K562 (cell line): ENCODE measurements at regions not wholly inside any gene's neighbourhood (a gene's known extent, or its start where the extent isn't known, plus 50 kb on each side); places are given as distances from the start of the nearest gene placed in this dataset.
A peak's percentile ranks its signal among the peaks of the same experiment; 100 is the strongest.

Experiments used
- ATAC-seq: fragments of 200-7000 bp; cut with Tn5 transposase; 3 replicates; pipeline ENCODE4 v1.9.1; 2020; ENCODE audit warnings: moderate library complexity
- BruUV-seq: library from RNA; stranded (reverse); fragments of 400-500 nt; replicated peaks from 2 replicates; lab custom pipeline; 2021; lab: Mats Ljungman, UMichigan
- CTCF ChIA-PET: fragments of 300-600 bp; formaldehyde crosslinking; extraction: SDS; loops from one replicate; lab custom pipeline; 2021; ENCODE audit warnings: low intra/inter-chr PET ratio; lab: Yijun Ruan, JAX
- POLR2A ChIA-PET: fragments of 300-600, 350-650 bp; sonication (Branson Sonifier 250); formaldehyde crosslinking; extraction: SDS; loops from one replicate; lab custom pipeline; 2021; ENCODE audit warnings: antibody characterized with exemption, inconsistent platforms; lab: Yijun Ruan, JAX
- DNase-seq, 4 experiments: peaks; one replicate each; pipeline versions ENCODE4 v3.0.0 to v3.0.0-alpha.2; 2011 to 2018; ENCODE audit warnings: low spot score in 3 of 4, mixed read lengths in 3 of 4; ENCODE audit errors: extremely low read depth in 1 of 4
- FAIRE-seq: peaks from 2 replicates; lab custom pipeline; 2011; peaks lifted over from hg19 to GRCh38; lab: Jason Lieb, UNC
- H2AFZ ChIP-seq: 2 replicates; pipeline ENCODE4 v1.6.0; 2011; ENCODE audit warnings: low read depth, low read length, control low read depth, inconsistent platforms
- H3K27ac ChIP-seq: fragments of 200-600 bp; 3 replicates; pipeline ENCODE4 v1.8.0; 2011; ENCODE audit warnings: low read depth, mild to moderate bottlenecking, control low read depth, inconsistent platforms, low read length, moderate library complexity, mixed read lengths; ENCODE audit errors: extremely low read depth
- H3K27me3 ChIP-seq, 2 experiments: fragments of 300-600 bp in 1 of 2; 2 replicates in 1 of 2; 3 replicates in 1 of 2; pipeline versions ENCODE4 v1.6.0 to v1.8.0; 2011; ENCODE audit warnings: inconsistent platforms in 2 of 2, low read length in 2 of 2, mild to moderate bottlenecking in 1 of 2, mixed read lengths in 1 of 2, moderate library complexity in 1 of 2; ENCODE audit not compliant: control insufficient read depth in 2 of 2, insufficient read depth in 2 of 2
- H3K36me3 ChIP-seq: fragments of 300-600 bp; 3 replicates; pipeline ENCODE4 v1.8.0; 2011; ENCODE audit warnings: mild to moderate bottlenecking, low read length, inconsistent platforms; ENCODE audit not compliant: control insufficient read depth, insufficient read depth
- H3K4me1 ChIP-seq, 2 experiments: fragments of 200-600 bp in 1 of 2; replicated peaks in 1 of 2; 2 replicates in 1 of 2; 3 replicates in 1 of 2; pipeline versions ENCODE4 v1.5.1 to v1.8.0; 2011; ENCODE audit warnings: inconsistent platforms in 2 of 2, low read length in 2 of 2, mild to moderate bottlenecking in 1 of 2, mixed read lengths in 1 of 2, moderate library complexity in 1 of 2; ENCODE audit not compliant: control insufficient read depth in 2 of 2, insufficient read depth in 2 of 2
- H3K4me2 ChIP-seq: 2 replicates; pipeline ENCODE4 v1.6.1; 2011; ENCODE audit warnings: low read length, control low read depth, inconsistent platforms, mixed read lengths; ENCODE audit not compliant: insufficient read depth
- H3K4me3 ChIP-seq: fragments of 200-600 bp; sonication (generic), shearing (Covaris generic); 2 replicates; pipeline ENCODE4 v1.5.1; 2016; ENCODE audit warnings: control low read depth, inconsistent platforms
- H3K79me2 ChIP-seq: fragments of 200-600 bp; 3 replicates; pipeline ENCODE4 v1.8.0; 2011; ENCODE audit warnings: low read length, inconsistent platforms; ENCODE audit not compliant: control insufficient read depth, insufficient read depth
- H3K9ac ChIP-seq, 2 experiments: 2 replicates each; pipeline versions ENCODE4 v1.6.0 to v1.6.1; 2011; ENCODE audit warnings: low read depth in 2 of 2, low read length in 2 of 2, control low read depth in 1 of 2, inconsistent platforms in 1 of 2, mild to moderate bottlenecking in 1 of 2, mixed read lengths in 1 of 2; ENCODE audit not compliant: insufficient read depth in 1 of 2
- H3K9me1 ChIP-seq: one replicate; pipeline ENCODE4 v1.6.0; 2011; ENCODE audit warnings: inconsistent platforms, mild to moderate bottlenecking, low read length, moderate library complexity; ENCODE audit not compliant: control insufficient read depth, insufficient read depth
- H3K9me3 ChIP-seq: replicated peaks from 2 replicates; pipeline ENCODE4 v1.5.1; 2011; ENCODE audit warnings: low read depth, low read length, inconsistent platforms; ENCODE audit not compliant: control insufficient read depth, insufficient read depth
- H4K20me1 ChIP-seq: replicated peaks from 2 replicates; pipeline ENCODE4 v1.6.1; 2011; ENCODE audit warnings: low read length, inconsistent platforms, mixed read lengths; ENCODE audit not compliant: control insufficient read depth, insufficient read depth
- ATF7 ChIP-seq: fragments of 450-650 bp; IDR thresholded peaks from 2 replicates; pipeline ENCODE4 v1.7.1; 2014; ENCODE audit warnings: mild to moderate bottlenecking, moderate library complexity
- CBFA2T3 ChIP-seq: fragments of 450-650 bp; IDR thresholded peaks from 2 replicates; pipeline ENCODE4 v1.6.1; 2017
- CEBPG ChIP-seq, 3 experiments: fragments of 200-800 bp in 1 of 3; sonication (Bioruptor generic) in 1 of 3; sonication (generic) in 1 of 3; formaldehyde crosslinking in 1 of 3; IDR thresholded peaks in 2 of 3; conservative IDR thresholded peaks in 1 of 3; 2 replicates each; pipeline versions ENCODE4 v1.6.1 to v1.8.0; 2016 to 2022; ENCODE audit warnings: missing compliant biosample characterization in 2 of 3, missing genetic modification characterization in 2 of 3, mild to moderate bottlenecking in 1 of 3, missing genetic modification reagents in 1 of 3
- CTCF ChIP-seq, 3 experiments: IDR thresholded peaks in 2 of 3; conservative IDR thresholded peaks in 1 of 3; 2 replicates each; pipeline ENCODE4 v1.5.1; 2011 to 2012; ENCODE audit warnings: low read length in 3 of 3, mild to moderate bottlenecking in 3 of 3, control low read depth in 2 of 3, improper control_type of control experiment in 1 of 3, inconsistent platforms in 1 of 3, low read depth in 1 of 3, mixed read lengths in 1 of 3, moderate library complexity in 1 of 3; ENCODE audit not compliant: insufficient read depth in 2 of 3
- SIN3B ChIP-seq: fragments of 450-650 bp; IDR thresholded peaks from 2 replicates; pipeline ENCODE4 v1.6.1; 2017; ENCODE audit warnings: low read depth, mild to moderate bottlenecking, moderate library complexity
- SMARCC2 ChIP-seq: fragments of 450-650 bp; IDR thresholded peaks from 2 replicates; pipeline ENCODE4 v1.6.1; 2017; ENCODE audit warnings: antibody characterized with exemption, moderate library complexity, mild to moderate bottlenecking, low read depth
- TCF15 ChIP-seq: fragments of 250-450 bp; sonication (Bioruptor Pico); IDR thresholded peaks from 2 replicates; pipeline ENCODE4 v1.8.0; 2022; ENCODE audit warnings: moderate library complexity, mild to moderate bottlenecking, inconsistent platforms
- WGBS: fragments of 100-300 bp; shearing (Covaris generic); methylation state at CpG from one replicate; pipeline ENCODE4 v1.1.6; 2016; ENCODE audit warnings: low coverage, mixed read lengths; ENCODE audit not compliant: insufficient coverage; ENCODE audit errors: missing lambda C conversion rate; 5-methylcytosine and 5-hydroxymethylcytosine counted together
- in situ Hi-C: fragments of 300-500 bp; cut with MboI; formaldehyde crosslinking; loops from 4 replicates; pipeline ENCODE4 v1.15.0; 2018; ENCODE audit warnings: inconsistent platforms, mixed read lengths
- intact Hi-C: fragments of 100-400 bp; cut with micrococcal nuclease; formaldehyde crosslinking; loops from 2 replicates; pipeline ENCODE4 v1.14.2; 2022

GRCh38 chr12:53830631-53831030, 78.9 kb upstream of the CISTR start:
- Histone ChIP-seq H2AFZ (no peak overlapping the region), H3K27me3 (no peaks in the 10 kb centered on the region; a peak in 2 of 5 replicates), H4K20me1 (no peaks in the 10 kb centered on the region), H3K4me3 (no peak overlapping the region), H3K27ac (no peak overlapping the region), H3K36me3 (no peaks in the 10 kb centered on the region), H3K9me1 (no peaks in the 10 kb centered on the region), H3K79me2 (no peaks in the 10 kb centered on the region), H3K9ac (no peak overlapping the region), H3K9me3 (no peaks in the 10 kb centered on the region), H3K4me1 (no peaks in the 10 kb centered on the region), H3K4me2 (no peak overlapping the region)
- CTCF ChIA-PET, result no interaction called here
- DNase-seq, result no peak
- FAIRE-seq, result no peak
- intact Hi-C loops, result no loop called here
- POLR2A ChIA-PET, result no interaction called here
- 0% methylated on average over 5 of the region's 5 CpGs for WGBS
- in situ Hi-C loops, result no loop called here
- no peak for TF ChIP-seq ATF7
- TF ChIP-seq SIN3B, result no peak
- TF ChIP-seq CBFA2T3, result no peak
- peak in 1 of 3 experiments; percentile 10; a peak in 1 of 6 replicates for TF ChIP-seq CTCF (IDR thresholded peaks at IDR 0.05 in 2 of 3, conservative IDR thresholded peaks at IDR 0.05 in 1 of 3; ENCODE audit: insufficient read depth in 2 of 3, low read depth in 1 of 3, low read length in 3 of 3)
- TF ChIP-seq CEBPG (CRISPR knock-in tag; IDR thresholded peaks at IDR 0.05), result no peak
- TF ChIP-seq CEBPG (tag; conservative IDR thresholded peaks at IDR 0.05 in 1 of 2, IDR thresholded peaks at IDR 0.05 in 1 of 2), result no peak
- TF ChIP-seq TCF15 (CRISPR knock-in tag), result no peak
- no peak for TF ChIP-seq SMARCC2
- ATAC-seq, result no peak
- no TSS peak for BruUV-seq
